MM.1S (cell line): ENCODE measurements at regions not wholly inside any gene's neighbourhood (a gene's known extent, or its start where the extent isn't known, plus 50 kb on each side); places are given as distances from the start of the nearest gene placed in this dataset.

Source experiments
- DNase-seq: peaks from one replicate; pipeline ENCODE4 v3.0.0-alpha.2; 2015
- H2AFZ ChIP-seq: fragments of 300-600 bp; sonication (generic); 2 replicates; pipeline ENCODE4 v1.6.0; 2016; ENCODE audit warnings: antibody characterized with exemption, low read length
- H3F3A ChIP-seq: fragments of 300-600 bp; sonication (generic); 2 replicates; pipeline ENCODE4 v1.6.1; 2016; ENCODE audit warnings: mild to moderate bottlenecking, antibody characterized with exemption, low read length, moderate library complexity, mixed read lengths; ENCODE audit not compliant: insufficient read depth
- H3K27ac ChIP-seq: fragments of 300-600 bp; sonication (generic); 2 replicates; pipeline ENCODE4 v1.5.1; 2016; ENCODE audit warnings: mild to moderate bottlenecking, low read length
- H3K27me3 ChIP-seq: fragments of 300-600 bp; sonication (generic); replicated peaks from 2 replicates; pipeline ENCODE4 v1.6.0; 2016; ENCODE audit warnings: low read length; ENCODE audit not compliant: insufficient read depth
- H3K36me3 ChIP-seq: fragments of 300-600 bp; sonication (generic); replicated peaks from 2 replicates; pipeline ENCODE4 v1.6.1; 2016; ENCODE audit warnings: mild to moderate bottlenecking, low read length, mixed read lengths; ENCODE audit not compliant: insufficient read depth
- H3K4me1 ChIP-seq: fragments of 300-600 bp; sonication (generic); 2 replicates; pipeline ENCODE4 v1.6.1; 2016; ENCODE audit warnings: low read length, mixed read lengths
- H3K4me2 ChIP-seq: fragments of 300-600 bp; sonication (generic); 2 replicates; pipeline ENCODE4 v1.6.0; 2016; ENCODE audit warnings: low read depth, low read length
- H3K4me3 ChIP-seq: fragments of 300-600 bp; sonication (generic); 2 replicates; pipeline ENCODE4 v1.5.1; 2016; ENCODE audit warnings: low read length, mixed read lengths
- H3K79me2 ChIP-seq: fragments of 300-600 bp; sonication (generic); 2 replicates; pipeline ENCODE4 v1.6.1; 2016; ENCODE audit warnings: mixed run types, low read length, mixed read lengths
- H3K9ac ChIP-seq: fragments of 300-600 bp; sonication (generic); 2 replicates; pipeline ENCODE4 v1.6.1; 2016; ENCODE audit warnings: low read length, mixed read lengths
- H3K9me2 ChIP-seq: fragments of 300-600 bp; sonication (generic); replicated peaks from 2 replicates; pipeline ENCODE4 v1.6.1; 2016; ENCODE audit warnings: mild to moderate bottlenecking, low read length, mixed read lengths; ENCODE audit not compliant: insufficient read depth
- H3K9me3 ChIP-seq: fragments of 300-600 bp; sonication (generic); replicated peaks from 2 replicates; pipeline ENCODE4 v1.6.1; 2016; ENCODE audit warnings: mild to moderate bottlenecking, low read length, mixed read lengths; ENCODE audit not compliant: insufficient read depth
- H4K20me1 ChIP-seq: fragments of 300-600 bp; sonication (generic); 2 replicates; pipeline ENCODE4 v1.6.1; 2016; ENCODE audit warnings: mild to moderate bottlenecking, low read length, moderate library complexity, mixed read lengths; ENCODE audit not compliant: insufficient read depth
- CTCF ChIP-seq: fragments of 300-600 bp; sonication (generic); IDR thresholded peaks from 2 replicates; pipeline ENCODE4 v1.5.1; 2016; ENCODE audit warnings: antibody characterized with exemption, low read length, mixed read lengths
- EZH2 ChIP-seq: fragments of 300-600 bp; sonication (generic); optimal IDR thresholded peaks from 2 replicates; pipeline ENCODE3; 2017; ENCODE audit warnings: low read depth, mild to moderate bottlenecking, antibody characterized with exemption, low read length, mixed read lengths
- EZH2phosphoT487 ChIP-seq: fragments of 300-600 bp; sonication (generic); IDR thresholded peaks from 2 replicates; pipeline ENCODE4 v1.6.1; 2018; ENCODE audit warnings: antibody characterized with exemption, low read length

DNA sequence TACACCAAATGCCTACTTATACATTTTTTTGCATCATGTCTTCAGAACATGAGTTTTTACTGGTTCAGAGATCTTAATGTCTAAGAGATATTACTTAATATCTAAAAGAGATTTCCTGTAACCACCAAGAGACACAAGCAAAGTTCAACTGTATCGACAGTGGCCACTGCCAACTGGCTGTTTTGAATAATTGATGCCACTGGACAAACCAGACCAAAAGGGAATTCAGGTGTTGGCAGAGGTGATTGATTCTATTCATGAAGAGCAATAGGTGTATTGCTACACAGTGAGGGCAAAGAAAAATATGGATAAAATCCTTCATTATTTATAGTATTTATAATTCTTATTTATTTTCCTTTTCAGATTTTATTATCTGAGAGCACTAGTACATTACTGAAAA lies 58.5 kb upstream of the ANKRD17 start:
- Histone ChIP-seq H3K4me2 (no peak overlapping the region), H2AFZ (no peak overlapping the region), H3K4me3 (no peak overlapping the region), H4K20me1 (no peaks in the 10 kb centered on the region), H3F3A (no peaks in the 10 kb centered on the region), H3K27ac (no peak overlapping the region), H3K36me3 (no peaks in the 10 kb centered on the region), H3K27me3 (no peaks in the 10 kb centered on the region), H3K79me2 (no peaks in the 10 kb centered on the region), H3K9ac (no peak overlapping the region), H3K9me2 (no peaks in the 10 kb centered on the region), H3K9me3 (no peaks in the 10 kb centered on the region), H3K4me1 (no peaks in the 10 kb centered on the region)
- DNase-seq: no peak
- TF ChIP-seq EZH2phosphoT487 (no peak), CTCF (no peak), EZH2 (no peak)

- no peaks in the 10 kb centered on the region for H4K20me1 ChIP-seq
- no peaks in the 10 kb centered on the region for H3K79me2 ChIP-seq
- H3K9me2 ChIP-seq: no peaks in the 10 kb centered on the region
- TF ChIP-seq CTCF (no peak), EZH2phosphoT487 (no peak), EZH2 (no peak)
- no peak overlapping the region for H3K4me3 ChIP-seq
- no peak overlapping the region for H2AFZ ChIP-seq
- no peak for DNase-seq
- no peak overlapping the region for H3K4me2 ChIP-seq
- H3K27ac ChIP-seq: no peak overlapping the region
- no peaks in the 10 kb centered on the region for H3K27me3 ChIP-seq
- H3K9me3 ChIP-seq: no peaks in the 10 kb centered on the region
- H3K36me3 ChIP-seq: no peaks in the 10 kb centered on the region
- no peaks in the 10 kb centered on the region for H3K4me1 ChIP-seq
- no peak overlapping the region for H3K9ac ChIP-seq
- H3F3A ChIP-seq: no peaks in the 10 kb centered on the region
Measured at GRCh38 chr4:73315091-73315490, 56.5 kb upstream of the ANKRD17 start.

GRCh38 chr4:73312967-73313366 lies 54.4 kb upstream of the ANKRD17 start:
- DNase-seq: no peak
- no peak overlapping the region for H2AFZ ChIP-seq
- H3K4me2 ChIP-seq: no peak overlapping the region

More at GRCh38 chr4:73312967-73313366, 54.4 kb upstream of the ANKRD17 start:
- H3F3A ChIP-seq: no peaks in the 10 kb centered on the region
- TF ChIP-seq EZH2phosphoT487 (no peak), EZH2 (no peak), CTCF (no peak)
- no peaks in the 10 kb centered on the region for H3K9me2 ChIP-seq
- no peak overlapping the region for H3K4me3 ChIP-seq
- no peaks in the 10 kb centered on the region for H3K36me3 ChIP-seq
- H4K20me1 ChIP-seq: no peaks in the 10 kb centered on the region
- no peak overlapping the region for H3K27ac ChIP-seq
- H3K4me1 ChIP-seq: no peaks in the 10 kb centered on the region
- H3K9me3 ChIP-seq: no peaks in the 10 kb centered on the region
- no peaks in the 10 kb centered on the region for H3K79me2 ChIP-seq
- H3K27me3 ChIP-seq: no peaks in the 10 kb centered on the region
- H3K9ac ChIP-seq: no peak overlapping the region
